WTC11 (cell line): ENCODE measurements at regions not wholly inside any gene's neighbourhood (a gene's known extent, or its start where the extent isn't known, plus 50 kb on each side); places are given as distances from the start of the nearest gene placed in this dataset.
"Not testable (repeated sequence)": the region's sequence is repeated elsewhere in the genome, so short reads cannot be mapped to it uniquely, and the experiment has no call there.

Source experiments
- ATAC-seq: fragments of 200-7000 bp; cut with Tn5 transposase; 2 replicates; pipeline ENCODE4 v1.10.0; 2021; ENCODE audit warnings: mild to moderate bottlenecking, moderate library complexity
- CTCF ChIA-PET: fragments of 300-600 bp; sonication (Branson Sonifier 250); formaldehyde crosslinking; loops from one replicate; lab custom pipeline; 2021; ENCODE audit warnings: antibody characterized with exemption; lab: Charles Lee
- POLR2A ChIA-PET: fragments of 350-600 bp; sonication (Branson Sonifier 250); formaldehyde crosslinking; loops from one replicate; lab custom pipeline; 2021; ENCODE audit warnings: antibody characterized with exemption; lab: Charles Lee
- DNase-seq: peaks from one replicate; pipeline ENCODE4 v3.0.0; 2021; ENCODE audit warnings: low spot score
- H3K27ac Mint-ChIP-seq: 2 replicates; pipeline ENCODE4 v1.8.0; 2021; ENCODE audit warnings: mixed read lengths
- H3K27me3 Mint-ChIP-seq: 2 replicates; pipeline ENCODE4 v1.8.0; 2021; ENCODE audit warnings: low read depth, mild to moderate bottlenecking, moderate library complexity, mixed read lengths
- H3K36me3 Mint-ChIP-seq: 2 replicates; pipeline ENCODE4 v1.8.0; 2021; ENCODE audit warnings: mixed read lengths
- H3K4me1 Mint-ChIP-seq: 2 replicates; pipeline ENCODE4 v1.8.0; 2022; ENCODE audit warnings: mixed read lengths
- H3K4me3 Mint-ChIP-seq: 2 replicates; pipeline ENCODE4 v1.8.0; 2021; ENCODE audit warnings: mild to moderate bottlenecking, moderate library complexity, mixed read lengths
- H3K9me3 Mint-ChIP-seq: 2 replicates; pipeline ENCODE4 v1.8.0; 2021; ENCODE audit warnings: mixed read lengths
- ARID4B ChIP-seq: sonication (generic); formaldehyde crosslinking; IDR thresholded peaks from 2 replicates; pipeline ENCODE4 v1.8.0; 2023; ENCODE audit warnings: missing genetic modification reagents, mild to moderate bottlenecking, borderline replicate concordance
- CREB1 ChIP-seq: sonication (generic); formaldehyde crosslinking; IDR thresholded peaks from 2 replicates; pipeline ENCODE4 v1.8.0; 2023; ENCODE audit warnings: mild to moderate bottlenecking, missing genetic modification reagents
- HMGXB4 ChIP-seq: sonication (generic); formaldehyde crosslinking; IDR thresholded peaks from 2 replicates; pipeline ENCODE4 v1.8.1; 2023; ENCODE audit warnings: mild to moderate bottlenecking, moderate library complexity, missing genetic modification reagents
- KAT7 ChIP-seq: sonication (generic); formaldehyde crosslinking; IDR thresholded peaks from 2 replicates; pipeline ENCODE4 v1.8.1; 2023; ENCODE audit warnings: missing genetic modification reagents, mild to moderate bottlenecking, borderline replicate concordance
- MYBL2 ChIP-seq: sonication (generic); formaldehyde crosslinking; IDR thresholded peaks from 2 replicates; pipeline ENCODE4 v1.8.1; 2023; ENCODE audit warnings: mild to moderate bottlenecking, moderate library complexity, missing genetic modification reagents
- TP53 ChIP-seq: sonication (generic); formaldehyde crosslinking; IDR thresholded peaks from 2 replicates; pipeline ENCODE4 v1.8.1; 2023; ENCODE audit warnings: mild to moderate bottlenecking, missing genetic modification reagents
- ZNF263 ChIP-seq: sonication (generic); formaldehyde crosslinking; IDR thresholded peaks from 2 replicates; pipeline ENCODE4 v1.8.1; 2022; ENCODE audit warnings: low read depth, mild to moderate bottlenecking, moderate library complexity, missing genetic modification reagents
- TF ChIP-seq, protein P1 (sequence below): sonication (generic); formaldehyde crosslinking; IDR thresholded peaks from 2 replicates; pipeline ENCODE4 v1.8.0; 2022; ENCODE audit warnings: mild to moderate bottlenecking, missing genetic modification reagents
- TF ChIP-seq, protein P2 (sequence below): sonication (generic); formaldehyde crosslinking; IDR thresholded peaks from 2 replicates; pipeline ENCODE4 v1.8.0; 2022; ENCODE audit warnings: mild to moderate bottlenecking, missing genetic modification reagents

DNA sequence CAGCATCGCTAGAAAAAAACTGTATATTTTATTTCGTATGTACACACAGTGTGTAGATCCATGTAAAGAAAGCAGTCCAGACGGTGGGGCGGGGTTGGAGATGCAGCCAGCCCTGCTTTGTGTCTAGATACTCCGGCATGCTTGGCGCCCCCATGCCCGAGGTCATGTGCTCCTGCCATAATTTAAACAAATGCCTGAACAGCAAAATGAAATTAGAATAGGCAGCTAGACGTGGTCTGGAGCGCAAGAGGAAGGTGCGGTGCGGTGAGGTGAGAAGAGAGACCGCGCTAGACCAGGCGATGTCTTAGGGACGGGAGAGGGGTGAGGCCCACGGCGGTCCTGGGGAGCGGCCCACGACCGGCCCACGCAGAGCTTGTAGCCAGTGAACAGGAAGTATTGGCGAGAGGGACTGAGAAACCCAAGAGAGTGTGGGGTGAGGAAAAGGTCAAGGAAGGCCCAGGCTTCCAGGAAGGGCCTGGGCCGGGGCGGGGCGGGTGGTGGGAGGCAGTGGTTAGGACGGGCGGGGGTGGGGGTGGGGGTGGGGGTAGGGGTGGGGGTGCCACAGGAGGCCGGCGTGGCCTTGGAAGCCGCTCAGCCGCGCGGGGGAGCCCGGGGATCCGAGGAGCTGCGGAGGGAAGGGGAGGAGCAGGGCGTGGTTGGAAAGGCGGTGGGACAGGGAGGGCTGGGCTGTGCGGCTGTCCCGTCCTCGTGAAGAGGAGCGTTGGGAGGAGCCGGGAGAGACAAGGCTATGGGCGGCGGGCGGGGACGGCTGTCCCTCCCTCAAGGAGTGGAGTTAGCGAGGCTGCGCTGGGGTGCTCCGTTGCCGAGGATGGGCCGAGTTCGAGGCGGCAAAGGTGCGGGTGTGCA, 254.7 kb upstream of the SGCG start:
- ATAC-seq (peak; percentile 90), DNase-seq (peak; percentile 79)
- Mint-ChIP-seq H3K27ac (no peak overlapping the region), H3K4me1 (peaks cover 24% of the 10 kb centered on the region), H3K27me3 (peaks cover 9% of the 10 kb centered on the region), H3K4me3 (peak overlapping the region; percentile 66), H3K9me3 (peaks cover 10% of the 10 kb centered on the region), H3K36me3 (no peaks in the 10 kb centered on the region)
- CTCF ChIA-PET = interaction anchor here (1.2 to 1.3 kb wide), 3 partner anchors 10 to 94 kb away, joined by 4 to 6 read pairs (median 6); no protein-coding TSS in a partner anchor
- POLR2A ChIA-PET = no interaction called here
- TF ChIP-seq, protein P1, sequence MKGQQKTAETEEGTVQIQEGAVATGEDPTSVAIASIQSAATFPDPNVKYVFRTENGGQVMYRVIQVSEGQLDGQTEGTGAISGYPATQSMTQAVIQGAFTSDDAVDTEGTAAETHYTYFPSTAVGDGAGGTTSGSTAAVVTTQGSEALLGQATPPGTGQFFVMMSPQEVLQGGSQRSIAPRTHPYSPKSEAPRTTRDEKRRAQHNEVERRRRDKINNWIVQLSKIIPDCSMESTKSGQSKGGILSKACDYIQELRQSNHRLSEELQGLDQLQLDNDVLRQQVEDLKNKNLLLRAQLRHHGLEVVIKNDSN (CRISPR knock-in tag) = no peak
- TF ChIP-seq MYBL2 (CRISPR knock-in tag) = no peak
- no peak for TF ChIP-seq KAT7 (CRISPR knock-in tag)
- no peak for TF ChIP-seq ARID4B
- no peak for TF ChIP-seq HMGXB4 (CRISPR knock-in tag)
- TF ChIP-seq ZNF263 (CRISPR knock-in tag) = peak; percentile 86; the same call in 1 of the 2 replicates
- TF ChIP-seq, protein P2, sequence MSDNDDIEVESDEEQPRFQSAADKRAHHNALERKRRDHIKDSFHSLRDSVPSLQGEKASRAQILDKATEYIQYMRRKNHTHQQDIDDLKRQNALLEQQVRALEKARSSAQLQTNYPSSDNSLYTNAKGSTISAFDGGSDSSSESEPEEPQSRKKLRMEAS = 0 out of 2 replicates have a peak, but pooled peaks have one; percentile 38

- CTCF ChIA-PET = interaction anchor here (1.2 to 1.3 kb wide), 3 partner anchors 9 to 93 kb away, joined by 4 to 6 read pairs (median 6); no protein-coding TSS in a partner anchor
Measured at GRCh38 chr13:22926748-22927400, 253.9 kb upstream of the SGCG start.

DNA sequence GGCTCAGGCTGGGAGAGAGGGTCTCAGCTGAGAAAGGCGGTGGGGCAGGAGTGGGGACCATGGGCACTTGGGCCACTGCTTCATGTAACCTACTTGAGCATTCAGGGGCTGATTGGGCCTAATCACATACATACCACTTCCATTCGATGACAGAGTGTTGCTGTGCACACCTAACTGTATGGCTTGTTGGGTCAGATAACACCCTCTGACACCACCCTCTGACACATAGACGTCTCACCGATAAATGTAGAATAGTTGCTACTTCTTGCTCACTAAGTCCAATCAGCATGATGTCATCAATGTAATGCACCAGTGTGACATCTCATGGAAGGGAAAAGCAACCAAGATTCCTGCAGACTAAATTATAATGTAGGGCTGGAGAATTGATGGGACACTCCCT, 252.9 kb upstream of the SGCG start:
- H3K36me3 Mint-ChIP-seq, CTCF ChIA-PET, POLR2A ChIA-PET, H3K27me3 Mint-ChIP-seq, DNase-seq, ATAC-seq, H3K9me3 Mint-ChIP-seq, H3K27ac Mint-ChIP-seq: not testable (repeated sequence)
- H3K4me1 Mint-ChIP-seq = peaks cover 24% of the 10 kb centered on the region
- peak overlapping the region; percentile 64 for H3K4me3 Mint-ChIP-seq

More at GRCh38 chr13:22926748-22927400, 253.9 kb upstream of the SGCG start:
- POLR2A ChIA-PET = no interaction called here
- ATAC-seq = peak; percentile 48
- peaks cover 9% of the 10 kb centered on the region for H3K27me3 Mint-ChIP-seq
- peak; percentile 39 for DNase-seq
- H3K9me3 Mint-ChIP-seq = peaks cover 10% of the 10 kb centered on the region
- TF ChIP-seq CREB1 (CRISPR knock-in tag) = no peak
- TF ChIP-seq ZNF263 (CRISPR knock-in tag) = peak; percentile 39
- 0 out of 2 replicates have a peak, but pooled peaks have one; percentile 21 for TF ChIP-seq TP53
- TF ChIP-seq, protein P2 = peak; percentile 38; the same call in 1 of the 2 replicates
- TF ChIP-seq, all 79 proteins: peak for 3
- Mint-ChIP-seq H3K27ac (no peak overlapping the region), H3K36me3 (no peaks in the 10 kb centered on the region), H3K4me1 (peaks cover 24% of the 10 kb centered on the region), H3K4me3 (peak overlapping the region; percentile 65)
